ENCODE measurements at regions not wholly inside any gene's neighbourhood (a gene's known extent, or its start where the extent isn't known, plus 50 kb on each side); places are given as distances from the start of the nearest gene placed in this dataset.

DNA sequence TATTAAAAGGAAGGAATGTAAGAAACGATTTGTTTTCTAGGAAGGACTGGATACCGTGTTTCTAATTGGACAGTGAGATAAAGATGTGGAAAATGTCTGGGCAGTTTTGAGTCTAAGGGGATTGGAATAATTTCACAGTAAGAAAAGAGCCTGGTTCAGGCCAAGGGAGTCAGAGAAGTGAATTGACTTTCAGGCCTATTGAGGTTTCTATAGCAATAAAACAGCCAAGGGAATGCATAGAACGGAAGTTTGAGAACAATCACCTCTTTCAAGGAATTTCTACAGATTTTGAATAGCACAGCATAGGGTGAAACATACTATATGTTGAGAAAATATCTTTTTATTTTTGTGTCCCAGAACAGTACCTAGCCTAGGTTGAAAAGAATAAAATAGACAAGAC lies 271.6 kb upstream of the TRPM3 start:
- TF ChIP-seq, protein P1, sequence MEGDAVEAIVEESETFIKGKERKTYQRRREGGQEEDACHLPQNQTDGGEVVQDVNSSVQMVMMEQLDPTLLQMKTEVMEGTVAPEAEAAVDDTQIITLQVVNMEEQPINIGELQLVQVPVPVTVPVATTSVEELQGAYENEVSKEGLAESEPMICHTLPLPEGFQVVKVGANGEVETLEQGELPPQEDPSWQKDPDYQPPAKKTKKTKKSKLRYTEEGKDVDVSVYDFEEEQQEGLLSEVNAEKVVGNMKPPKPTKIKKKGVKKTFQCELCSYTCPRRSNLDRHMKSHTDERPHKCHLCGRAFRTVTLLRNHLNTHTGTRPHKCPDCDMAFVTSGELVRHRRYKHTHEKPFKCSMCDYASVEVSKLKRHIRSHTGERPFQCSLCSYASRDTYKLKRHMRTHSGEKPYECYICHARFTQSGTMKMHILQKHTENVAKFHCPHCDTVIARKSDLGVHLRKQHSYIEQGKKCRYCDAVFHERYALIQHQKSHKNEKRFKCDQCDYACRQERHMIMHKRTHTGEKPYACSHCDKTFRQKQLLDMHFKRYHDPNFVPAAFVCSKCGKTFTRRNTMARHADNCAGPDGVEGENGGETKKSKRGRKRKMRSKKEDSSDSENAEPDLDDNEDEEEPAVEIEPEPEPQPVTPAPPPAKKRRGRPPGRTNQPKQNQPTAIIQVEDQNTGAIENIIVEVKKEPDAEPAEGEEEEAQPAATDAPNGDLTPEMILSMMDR (IDR thresholded peaks at IDR 0.05; ENCODE audit: insufficient read depth, low read depth, low read length), result no peak
- no peak for TF ChIP-seq EZH2 (IDR thresholded peaks at IDR 0.05; ENCODE audit: insufficient read depth, low read length)
